HG03457 (cell line): ENCODE measurements at regions not wholly inside any gene's neighbourhood (a gene's known extent, or its start where the extent isn't known, plus 50 kb on each side); places are given as distances from the start of the nearest gene placed in this dataset.
"Not testable (repeated sequence)": the region's sequence is repeated elsewhere in the genome, so short reads cannot be mapped to it uniquely, and the experiment has no call there.

Experiments used
- ATAC-seq: cut with Tn5 transposase; IDR thresholded peaks from one replicate; pipeline ENCODE4 v1.9.1; 2021; ENCODE audit warnings: moderate number of reproducible peaks; ENCODE audit not compliant: unreplicated experiment

DNA sequence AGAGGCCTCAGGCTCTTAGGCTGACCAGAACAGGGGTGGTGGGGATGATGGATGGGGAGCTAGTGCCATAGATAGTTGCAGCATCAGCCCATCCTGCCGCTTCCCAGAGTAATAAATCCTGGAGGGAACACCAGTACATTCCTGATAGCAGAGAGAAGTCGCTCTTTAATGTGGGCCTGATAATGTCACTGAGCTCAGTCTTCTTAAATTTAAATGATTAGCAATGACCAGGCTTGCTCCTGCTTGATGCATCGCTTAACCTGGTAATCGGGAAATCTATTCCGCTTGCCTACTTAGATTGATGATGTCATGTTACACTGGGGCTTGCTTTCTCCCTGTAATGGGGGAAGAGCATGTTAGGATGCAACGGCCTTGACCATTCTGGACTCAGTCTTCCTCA lies 218.6 kb upstream of the PLXNA2 start:
- no peak for ATAC-seq

DNA sequence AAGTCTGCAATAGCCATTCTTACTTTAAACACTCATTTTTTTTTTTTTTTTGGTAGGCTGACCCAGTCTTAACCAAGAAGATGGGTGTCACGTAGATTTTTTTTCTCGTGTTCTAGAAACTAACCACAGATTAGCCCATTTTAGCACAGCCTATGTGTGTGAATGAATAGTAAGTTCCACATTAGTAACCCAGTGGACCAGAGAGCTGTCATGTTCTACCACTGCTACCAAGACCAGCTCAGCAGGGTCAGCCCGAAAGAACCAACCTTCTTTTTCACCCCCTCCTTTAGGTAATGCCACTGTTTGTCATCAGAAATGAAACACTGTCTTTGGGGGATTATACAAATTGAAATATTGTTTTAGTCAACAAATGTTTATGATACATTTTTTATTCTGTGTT lies 221.1 kb upstream of the PLXNA2 start:
- no peak for ATAC-seq

DNA sequence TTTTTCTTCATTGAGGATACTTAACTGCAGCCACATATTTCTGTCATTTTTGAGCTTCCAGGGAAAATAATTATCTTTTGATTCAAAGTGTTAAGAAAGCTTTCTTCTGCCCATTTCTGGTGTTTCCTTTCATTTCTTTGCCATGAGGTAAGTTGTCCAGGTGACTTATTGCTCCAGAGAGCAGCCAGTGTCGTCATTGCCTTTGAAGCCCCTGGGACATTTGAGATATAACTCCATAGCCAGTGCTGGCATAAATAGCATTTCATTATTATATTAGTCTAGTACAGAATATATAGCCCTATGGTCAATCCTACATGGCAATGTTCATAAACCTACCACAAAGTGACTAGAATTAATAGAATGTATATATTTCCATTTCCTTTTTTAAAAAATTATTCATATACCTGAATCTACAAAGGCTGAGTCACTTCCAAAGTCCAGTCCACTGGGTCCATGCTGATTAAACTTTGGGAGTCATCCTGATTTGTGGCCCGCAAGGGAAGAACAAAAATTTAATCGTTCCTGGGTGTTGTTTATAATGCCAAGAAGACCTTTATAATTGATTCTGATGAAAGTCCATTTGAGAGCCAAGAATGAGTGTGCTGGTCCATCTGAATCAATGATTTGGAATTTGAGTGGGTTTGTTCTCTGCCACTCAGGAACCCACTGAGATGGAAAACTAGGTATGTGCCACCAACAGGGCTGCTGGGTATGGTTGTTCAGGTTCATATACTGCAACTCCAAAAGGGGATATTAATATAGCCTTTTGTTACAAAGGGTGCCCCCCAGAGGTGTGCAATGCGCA lies 221.8 kb upstream of the PLXNA2 start:
- no peak for ATAC-seq

DNA sequence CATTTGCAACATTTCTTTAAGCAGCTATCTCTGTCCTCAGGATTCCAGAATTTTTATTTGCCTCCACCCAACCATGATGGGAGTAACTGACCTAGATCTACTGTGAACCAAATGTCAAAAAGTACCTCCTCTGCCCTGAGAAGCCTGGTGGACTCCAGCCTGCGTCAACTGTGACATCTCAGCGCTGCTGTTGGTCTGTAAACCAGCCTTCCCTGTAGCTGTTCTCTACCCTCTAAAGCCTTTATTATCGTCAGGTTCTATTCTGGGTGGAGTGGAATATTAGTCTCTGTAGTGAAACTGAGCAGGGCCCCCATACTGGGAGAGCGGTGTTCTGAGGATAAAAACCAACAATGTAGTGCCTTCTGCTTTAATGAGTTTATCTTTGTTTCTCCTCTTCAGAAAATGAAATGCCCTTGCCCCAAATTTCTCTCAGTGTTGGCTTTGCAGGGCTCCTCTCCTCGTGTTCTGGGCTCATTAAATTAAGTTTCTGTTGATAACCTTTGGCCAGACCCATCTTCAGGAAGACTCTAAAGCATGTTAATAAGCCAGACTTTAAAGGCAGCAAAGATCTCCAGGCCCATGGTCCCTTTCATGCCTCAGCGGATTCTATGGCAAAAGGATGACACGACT lies 223.1 kb upstream of the PLXNA2 start:
- no peak for ATAC-seq

DNA sequence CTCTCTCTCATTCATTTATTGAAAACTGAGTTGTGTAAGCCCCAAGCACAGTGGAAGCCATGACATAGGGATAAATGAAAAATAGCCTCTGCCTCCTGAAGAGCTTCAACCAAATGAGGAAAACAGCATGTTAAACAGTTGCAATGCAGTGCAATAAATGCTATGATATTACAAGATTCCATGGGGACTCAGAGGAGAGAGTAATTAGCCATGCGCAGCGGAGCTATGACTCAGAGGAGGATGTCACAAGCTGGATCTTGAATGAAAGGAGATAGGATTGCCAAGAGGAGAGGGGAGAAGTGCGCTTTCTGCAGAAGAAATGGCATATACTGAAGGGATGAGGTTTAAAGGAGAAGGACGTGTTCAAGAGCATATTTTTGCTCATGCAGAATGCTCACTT lies 231.3 kb upstream of the PLXNA2 start:
- ATAC-seq = no peak

DNA sequence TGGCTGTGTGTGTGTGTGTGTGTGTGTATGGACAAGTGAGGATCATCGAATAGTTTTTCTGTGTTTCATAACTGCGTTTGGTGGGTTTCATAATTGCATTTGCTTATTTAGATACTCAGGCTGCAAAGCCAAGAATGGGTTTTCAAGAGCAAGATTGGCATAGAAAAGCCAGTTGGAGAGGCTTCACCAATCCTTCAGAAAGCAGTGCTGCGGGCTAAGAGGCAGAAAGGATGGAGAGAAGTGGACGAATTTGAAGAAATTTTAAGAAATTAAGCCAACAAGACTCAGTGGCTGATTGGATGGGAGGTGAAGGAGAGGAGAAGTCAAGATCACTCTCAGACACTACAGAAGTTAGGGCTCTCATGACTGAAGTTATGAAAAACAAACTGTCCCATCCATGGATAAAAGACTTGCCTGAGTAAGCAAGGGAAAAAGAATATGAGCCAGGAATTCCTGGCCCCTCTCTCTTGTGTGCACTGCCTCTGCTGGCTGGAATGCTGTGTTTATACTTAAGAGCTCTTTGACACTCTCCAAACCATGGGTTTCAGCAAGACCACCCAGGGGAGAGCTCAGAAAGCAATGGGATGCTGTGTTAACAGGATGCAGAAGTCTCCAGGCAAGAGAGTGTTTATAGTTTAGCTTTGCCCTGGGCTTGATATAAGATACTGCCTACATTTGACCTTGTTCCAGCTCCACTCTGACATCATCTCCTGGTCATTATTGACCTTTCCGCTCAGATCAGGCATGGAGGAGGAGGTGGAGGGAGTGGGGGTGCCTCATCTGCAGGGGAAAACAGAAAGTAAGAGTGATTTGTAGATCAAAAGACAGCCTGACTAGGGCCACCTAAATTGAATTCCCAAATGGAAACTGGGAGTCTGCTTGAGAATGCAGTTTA lies 232.0 kb upstream of the PLXNA2 start:
- no peak for ATAC-seq

DNA sequence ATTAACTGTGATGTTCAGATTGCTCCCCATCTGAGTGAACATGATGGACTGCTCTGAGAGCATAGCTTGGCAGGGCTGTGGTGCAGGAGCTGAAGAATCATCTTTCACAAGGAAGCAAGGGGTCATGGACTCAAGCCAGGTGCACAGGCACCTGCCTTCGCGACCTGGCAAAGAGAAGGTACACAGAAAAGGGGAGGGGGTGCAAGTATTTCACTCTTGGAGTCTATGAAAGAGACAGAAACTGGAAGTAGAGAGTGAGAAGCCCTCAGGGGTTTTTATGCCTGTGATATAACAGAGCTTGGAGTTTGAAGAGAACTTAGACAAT lies 232.6 kb upstream of the PLXNA2 start:
- no peak for ATAC-seq

DNA sequence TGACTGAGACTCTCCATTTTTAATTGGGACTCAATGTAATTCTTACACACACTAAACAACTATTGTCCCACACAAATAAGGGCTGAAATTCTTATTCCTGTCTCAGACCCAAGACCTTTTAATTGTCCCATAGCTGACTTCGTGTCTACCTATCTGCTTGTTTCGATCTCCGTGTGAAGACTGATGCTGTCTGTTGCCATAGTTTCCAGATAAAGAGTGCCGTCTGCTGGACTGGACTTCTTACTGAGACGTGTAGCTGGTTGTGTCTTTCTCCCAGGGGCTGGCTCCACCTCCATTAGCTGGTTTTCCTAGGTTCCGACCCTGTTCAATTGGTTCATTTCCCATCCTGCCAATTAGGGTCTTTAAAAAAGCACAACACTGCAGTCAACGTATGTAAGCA lies 235.3 kb upstream of the PLXNA2 start:
- no peak for ATAC-seq

DNA sequence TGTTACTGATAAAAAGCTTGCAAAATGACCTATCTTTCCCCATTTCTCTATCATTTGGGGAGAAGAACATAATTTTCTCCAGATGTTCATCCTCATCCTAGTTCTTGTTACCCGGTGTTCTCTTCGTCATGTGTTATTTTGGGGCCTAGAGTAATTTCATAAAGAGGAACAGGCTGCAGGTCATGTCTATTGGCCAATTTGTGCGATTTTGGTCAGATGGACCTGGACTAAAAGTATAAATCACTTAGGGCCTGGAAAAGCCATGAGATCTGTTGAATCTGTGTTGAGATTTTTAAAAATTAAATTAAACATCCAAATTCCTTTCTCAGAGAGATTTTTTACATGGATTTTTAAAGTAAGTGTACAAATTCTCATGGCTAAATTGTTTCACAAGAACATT lies 241.3 kb upstream of the PLXNA2 start:
- ATAC-seq = no peak

DNA sequence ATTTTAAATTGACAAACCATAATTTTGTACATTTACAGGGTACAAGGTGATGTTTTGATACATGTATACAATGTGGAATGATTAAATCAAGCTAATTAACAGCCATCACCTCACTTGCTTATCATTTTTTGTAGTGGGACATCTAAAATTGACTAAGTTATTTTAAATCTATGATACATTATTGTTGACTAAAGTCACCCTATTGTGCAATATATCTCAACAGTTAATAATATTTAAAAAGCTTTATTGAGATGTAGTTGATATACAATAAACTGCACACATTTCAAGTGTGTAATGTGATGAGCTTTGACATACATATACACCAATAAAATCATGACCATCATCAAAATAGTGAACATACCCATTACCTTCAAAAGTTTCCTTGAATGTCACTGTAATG lies 242.5 kb upstream of the PLXNA2 start:
- no peak for ATAC-seq

DNA sequence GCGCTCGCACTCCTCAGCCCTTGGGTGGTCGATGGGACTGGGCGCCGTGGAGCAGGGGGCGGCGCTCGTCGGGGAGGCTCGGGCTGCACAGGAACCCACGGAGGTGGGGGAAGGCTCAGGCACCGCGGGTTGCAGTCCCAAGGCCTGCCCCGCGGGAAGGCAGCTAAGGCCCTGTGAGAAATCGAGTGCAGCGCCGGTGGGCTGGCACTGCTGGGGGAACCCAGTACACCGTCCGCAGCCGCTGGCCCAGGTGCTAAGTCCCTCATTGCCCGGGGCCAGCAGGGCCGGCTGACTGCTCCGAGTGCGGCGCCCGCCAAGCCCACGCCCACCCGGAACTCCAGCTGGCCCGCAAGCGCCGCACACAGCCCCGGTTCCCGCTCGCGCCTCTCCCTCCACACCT lies 244.2 kb upstream of the PLXNA2 start:
- not testable (repeated sequence) for ATAC-seq

DNA sequence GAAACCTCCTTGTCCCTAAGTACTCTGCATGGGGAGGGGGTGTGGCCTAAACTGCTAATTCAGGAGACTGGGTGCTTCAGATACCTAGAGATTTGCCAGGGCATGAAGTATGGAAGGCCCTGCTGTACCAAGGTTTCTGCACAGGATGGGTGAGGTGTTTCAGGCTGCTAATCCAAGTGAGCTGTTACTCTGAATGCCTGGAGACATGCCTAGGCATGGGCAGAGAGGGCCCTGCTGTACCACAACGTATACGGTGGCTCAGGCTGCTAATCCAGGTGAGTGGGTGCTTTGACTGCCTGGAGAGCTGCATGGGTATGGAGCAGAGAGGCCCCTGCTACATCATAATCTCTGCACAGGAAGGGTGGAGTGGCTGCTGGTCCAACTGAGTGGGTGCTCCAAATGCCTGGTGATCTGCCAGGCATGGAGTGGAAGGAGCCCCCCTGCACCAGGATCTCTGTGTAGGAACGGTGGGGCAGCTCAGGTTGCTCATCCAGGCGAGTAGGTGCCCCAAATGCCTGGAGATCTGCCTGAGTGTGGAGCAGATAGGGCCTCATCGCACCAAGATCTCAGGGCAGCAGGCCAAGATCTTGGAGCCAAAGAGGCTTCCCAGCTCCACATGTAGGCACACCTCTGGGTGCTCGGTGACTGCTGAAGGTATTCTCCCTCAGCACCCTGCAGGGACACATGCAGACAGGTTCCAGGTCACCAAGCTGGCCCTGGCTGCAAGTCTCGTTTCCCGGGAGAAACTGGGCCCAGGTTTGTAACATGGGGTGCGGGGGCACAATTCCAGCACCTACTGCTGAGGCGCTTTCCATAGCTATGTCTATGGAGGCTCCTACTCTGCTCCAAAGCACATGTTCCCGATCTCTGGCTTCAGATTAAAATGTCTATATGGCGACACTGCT lies 252.5 kb upstream of the PLXNA2 start:
- no peak for ATAC-seq

DNA sequence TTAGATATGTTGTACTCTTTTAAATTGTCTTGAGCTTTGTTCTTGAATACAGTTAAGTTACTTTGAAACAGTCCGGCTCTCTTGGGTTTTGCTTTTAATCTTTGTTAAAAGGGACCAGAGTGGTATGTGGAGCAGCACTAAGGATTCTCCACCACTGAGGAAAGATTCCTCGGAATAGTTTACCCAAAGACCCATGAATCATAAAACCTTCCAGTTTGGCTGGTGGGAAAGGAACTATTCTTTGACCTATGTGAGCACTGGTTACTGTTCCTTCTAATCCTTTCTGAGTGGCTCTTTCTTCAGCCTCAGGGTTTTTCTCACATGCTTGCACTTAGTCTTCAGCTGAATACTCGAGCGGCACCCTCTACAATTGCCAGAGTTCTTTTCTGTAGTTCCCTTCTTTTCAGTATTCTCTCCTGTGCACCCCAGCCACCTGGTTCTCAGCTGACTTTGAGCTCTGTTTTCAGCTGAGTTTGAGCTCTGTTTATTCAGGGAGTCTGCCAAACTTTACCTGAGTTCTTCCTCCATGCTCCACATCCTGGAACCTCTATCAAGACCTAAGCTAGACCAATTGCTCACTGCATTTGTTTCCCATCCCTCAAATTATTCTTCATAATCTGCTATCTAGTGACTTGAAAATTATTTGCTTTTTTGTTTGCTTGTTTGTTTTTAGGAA lies 253.8 kb upstream of the PLXNA2 start:
- no peak for ATAC-seq

DNA sequence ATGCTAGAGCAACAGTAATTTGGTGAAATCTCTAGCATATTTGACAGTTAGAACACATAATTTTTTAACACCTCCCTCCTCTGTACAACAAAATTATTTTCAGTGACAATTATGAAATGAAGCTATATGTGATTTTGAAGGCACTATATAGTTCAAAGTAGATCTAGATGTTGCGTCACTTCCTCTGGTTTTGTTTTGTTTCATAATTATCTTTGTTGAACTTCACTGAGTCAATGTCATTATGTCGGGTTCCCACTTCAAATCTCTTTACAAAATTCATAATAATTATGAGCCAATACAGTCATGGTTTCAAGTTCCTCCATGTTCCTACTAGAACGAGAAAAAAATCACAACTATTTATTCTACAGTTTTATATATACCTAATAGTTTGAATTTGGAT lies 254.8 kb upstream of the PLXNA2 start:
- no peak for ATAC-seq

DNA sequence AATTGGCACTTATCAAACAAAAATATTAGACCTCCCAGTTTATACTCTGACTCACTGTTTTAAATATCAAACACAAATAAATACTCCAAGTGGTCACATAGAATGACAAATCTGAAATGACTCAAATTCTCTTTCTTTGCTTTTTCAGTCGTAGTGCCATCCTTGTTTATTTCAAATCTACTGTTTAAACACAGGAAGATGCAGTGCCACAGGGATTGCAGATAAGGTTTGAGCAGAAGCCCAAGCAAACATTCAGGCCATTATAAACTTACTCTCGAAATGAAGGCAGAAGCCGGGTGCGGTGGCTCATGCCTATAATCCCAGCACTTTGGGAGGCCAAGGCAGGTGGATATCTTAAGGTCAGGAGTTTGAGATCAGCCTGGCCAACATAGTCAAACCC lies 255.4 kb upstream of the PLXNA2 start:
- no peak for ATAC-seq

DNA sequence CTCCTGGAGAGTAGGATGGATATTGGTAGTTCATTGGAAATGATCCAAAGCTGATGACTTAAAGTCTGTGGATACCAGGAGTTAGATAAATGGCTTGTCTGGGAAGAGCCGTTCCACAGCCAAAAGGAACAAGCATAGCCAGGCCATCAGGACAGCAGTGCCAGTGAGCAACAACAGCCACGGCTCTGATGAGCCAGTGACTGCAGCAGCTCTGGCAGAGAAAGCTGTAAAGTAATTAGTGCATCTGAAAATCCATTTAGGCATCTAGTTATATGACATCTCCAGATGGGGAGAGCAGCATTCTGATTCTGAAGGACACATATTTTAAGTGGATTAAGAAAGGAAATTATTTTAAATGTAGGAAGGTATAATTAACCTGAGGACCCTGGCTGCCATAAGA lies 256.2 kb upstream of the PLXNA2 start:
- no peak for ATAC-seq

DNA sequence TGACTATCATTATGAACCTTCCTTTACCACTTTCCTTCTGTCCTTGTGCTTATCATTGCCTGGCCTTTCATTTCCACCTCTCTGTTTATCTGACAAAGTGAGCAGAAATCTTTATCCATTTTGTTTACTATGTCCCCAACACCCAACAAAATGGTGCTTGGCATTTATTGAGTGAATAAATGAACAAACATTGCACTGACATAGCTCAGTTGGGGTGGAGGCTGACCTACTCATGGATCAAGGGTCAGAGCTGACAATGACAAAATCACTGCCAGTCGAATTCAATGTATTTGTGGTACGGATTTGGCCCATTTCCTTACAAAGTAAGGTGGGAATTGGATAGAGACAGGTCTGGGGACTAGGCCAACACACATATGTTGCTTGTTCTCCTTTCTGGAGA lies 257.4 kb upstream of the PLXNA2 start:
- no peak for ATAC-seq

DNA sequence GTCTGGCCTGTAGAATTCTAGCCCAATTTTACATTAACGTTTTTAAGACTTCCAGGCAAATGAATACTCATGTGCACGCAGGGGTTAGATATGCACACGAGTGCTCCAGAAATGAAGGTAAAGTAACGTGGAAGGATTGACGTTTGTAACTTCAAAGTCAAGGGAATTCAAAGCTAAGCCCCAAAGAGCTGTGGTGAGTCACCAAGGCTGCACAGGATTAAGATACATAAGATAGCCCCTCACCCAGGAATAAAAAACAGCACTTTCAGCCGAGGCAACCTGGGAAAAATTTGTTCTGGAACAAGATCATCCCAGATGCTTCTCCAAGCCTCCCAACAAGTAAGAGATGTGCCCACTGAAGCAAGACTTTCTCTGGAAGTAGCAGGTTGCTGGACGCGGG lies 259.6 kb upstream of the PLXNA2 start:
- ATAC-seq = no peak

DNA sequence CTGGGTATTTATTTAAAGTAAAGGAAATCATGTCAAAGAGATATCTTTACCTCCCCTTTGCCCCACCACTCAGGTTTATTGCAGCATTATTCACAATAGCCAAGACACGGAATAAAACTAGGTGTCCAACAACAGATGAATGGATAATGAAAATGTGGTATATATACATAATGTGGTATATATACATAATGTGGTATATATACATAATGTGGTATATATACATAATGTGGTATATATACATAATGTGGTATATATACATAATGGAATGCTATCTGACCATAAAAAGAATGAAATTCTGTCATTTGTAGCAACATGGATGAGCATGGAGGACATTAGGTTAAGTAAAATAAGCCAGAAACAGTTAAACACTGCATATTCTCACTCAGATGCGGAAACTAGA lies 262.6 kb upstream of the PLXNA2 start:
- no peak for ATAC-seq

DNA sequence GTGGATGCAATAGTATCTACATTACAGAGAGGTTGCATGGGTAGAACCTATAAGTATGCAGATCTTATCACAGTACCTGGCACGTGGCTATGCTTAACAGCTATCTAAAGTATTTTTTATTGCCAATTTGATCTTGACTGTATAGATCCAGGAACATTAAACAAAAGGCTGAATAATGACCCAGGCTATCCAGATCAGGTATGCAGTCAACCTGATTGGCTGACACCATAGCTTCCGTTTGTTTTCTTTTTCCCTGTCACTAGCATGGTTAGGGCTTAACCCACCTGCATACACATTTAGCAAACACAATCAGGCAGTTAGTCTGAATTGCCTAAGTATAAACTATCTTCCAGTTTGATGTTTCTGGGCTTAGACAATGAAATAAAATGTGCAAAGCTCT lies 264.9 kb upstream of the PLXNA2 start:
- no peak for ATAC-seq
